ENCODE measurements at regions not wholly inside any gene's neighbourhood (a gene's known extent, or its start where the extent isn't known, plus 50 kb on each side); places are given as distances from the start of the nearest gene placed in this dataset.
"Not testable (repeated sequence)": the region's sequence is repeated elsewhere in the genome, so short reads cannot be mapped to it uniquely, and the experiment has no call there.

DNA sequence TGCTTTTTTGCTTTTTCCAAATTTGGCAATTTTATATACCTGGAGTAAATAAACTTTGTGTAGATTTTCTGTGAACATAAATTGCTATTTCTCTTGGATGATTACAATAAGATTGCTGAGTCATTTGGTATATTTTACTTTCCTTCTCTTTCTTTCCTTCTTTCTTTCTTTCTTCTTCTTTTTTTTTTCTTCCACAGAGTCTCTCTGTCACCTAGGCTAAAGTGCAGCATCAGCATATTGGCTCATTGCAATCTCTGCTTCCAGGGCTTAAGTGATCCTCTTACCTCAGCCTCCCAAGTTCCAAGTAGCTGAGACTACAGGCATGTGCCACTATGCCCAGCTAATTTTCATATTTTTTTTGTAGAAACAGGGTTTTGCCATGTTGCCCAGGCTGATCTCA is 201.2 kb upstream of the OR4C13 start:
- POLR2A ChIA-PET; FAIRE-seq; H3K36me3 ChIP-seq (replicated peaks in 1 of 2; ENCODE audit: control insufficient read depth in 1 of 2, insufficient read depth in 2 of 2, low read length in 2 of 2); CTCF ChIA-PET (ENCODE audit: low intra/inter-chr PET ratio, low total read pairs); H3K79me2 ChIP-seq (ENCODE audit: insufficient read depth, low read length); intact Hi-C loops (cut with micrococcal nuclease; ENCODE audit: unreplicated experiment); DNase-seq (ENCODE audit: low spot score); ATAC-seq; H3K27me3 ChIP-seq (ENCODE audit: control insufficient read depth in 1 of 2, insufficient read depth in 2 of 2, low read length in 2 of 2); H3K4me3 ChIP-seq (replicated peaks in 1 of 3; ENCODE audit: insufficient read depth in 1 of 3, low read depth in 2 of 3, low read length in 3 of 3); in situ Hi-C loops (cut with HindIII; ENCODE audit: extremely low pct_ligation_motif_present, low pct_unique_long_range_greater_than_20kb); H4K20me1 ChIP-seq (ENCODE audit: insufficient read depth, low read length); H3K27ac ChIP-seq (ENCODE audit: extremely low read length, insufficient read depth, low read length); H3K9ac ChIP-seq (ENCODE audit: insufficient read depth, low read depth, low read length); H3K4me1 ChIP-seq (ENCODE audit: insufficient read depth, low read length); H3K4me2 ChIP-seq (ENCODE audit: low read depth, low read length); H2AFZ ChIP-seq (ENCODE audit: low read length); BruUV-seq (replicated peaks): not testable (repeated sequence)
- peak; percentile 47 to 82 for TF ChIP-seq MAFK (conservative IDR thresholded peaks at IDR 0.05 in 1 of 2, IDR thresholded peaks at IDR 0.05 in 1 of 2; ENCODE audit: low read length in 2 of 2)
- peak; percentile 62 for TF ChIP-seq MAFF (IDR thresholded peaks at IDR 0.05; ENCODE audit: low read depth, low read length)
- H3K9me3 ChIP-seq (ENCODE audit: low read length): peaks cover 30% of the 10 kb centered on the region

DNA sequence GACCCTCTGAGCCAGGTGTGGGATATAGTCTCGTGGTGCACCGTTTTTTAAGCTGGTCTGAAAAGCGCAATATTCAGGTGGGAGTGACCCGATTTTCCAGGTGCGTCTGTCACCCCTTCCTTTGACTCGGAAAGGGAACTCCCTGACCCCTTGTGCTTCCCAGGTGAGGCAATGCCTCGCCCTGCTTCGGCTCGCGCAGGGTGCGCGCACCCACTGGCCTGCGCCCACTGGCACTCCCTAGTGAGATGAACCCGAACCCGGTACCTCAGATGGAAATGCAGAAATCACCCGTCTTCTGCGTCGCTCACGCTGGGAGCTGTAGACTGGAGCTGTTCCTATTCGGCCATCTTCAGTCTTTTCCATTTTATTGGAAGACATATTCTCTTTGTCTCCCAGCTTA is 171.4 kb upstream of the OR4C13 start:
- H3K4me1 ChIP-seq (ENCODE audit: insufficient read depth, low read length); ATAC-seq; DNase-seq (ENCODE audit: low spot score); H3K9me3 ChIP-seq (ENCODE audit: low read length); intact Hi-C loops (cut with micrococcal nuclease; ENCODE audit: unreplicated experiment); H2AFZ ChIP-seq (ENCODE audit: low read length); CTCF ChIA-PET (ENCODE audit: low intra/inter-chr PET ratio, low total read pairs); FAIRE-seq; H3K4me2 ChIP-seq (ENCODE audit: low read depth, low read length); POLR2A ChIA-PET; H4K20me1 ChIP-seq (ENCODE audit: insufficient read depth, low read length); H3K27ac ChIP-seq (ENCODE audit: extremely low read length, insufficient read depth, low read length); BruUV-seq (replicated peaks); in situ Hi-C loops (cut with HindIII; ENCODE audit: extremely low pct_ligation_motif_present, low pct_unique_long_range_greater_than_20kb); H3K4me3 ChIP-seq (replicated peaks in 1 of 3; ENCODE audit: insufficient read depth in 1 of 3, low read depth in 2 of 3, low read length in 3 of 3); H3K27me3 ChIP-seq (ENCODE audit: control insufficient read depth in 1 of 2, insufficient read depth in 2 of 2, low read length in 2 of 2); H3K9ac ChIP-seq (ENCODE audit: insufficient read depth, low read depth, low read length); H3K36me3 ChIP-seq (replicated peaks in 1 of 2; ENCODE audit: control insufficient read depth in 1 of 2, insufficient read depth in 2 of 2, low read length in 2 of 2); H3K79me2 ChIP-seq (ENCODE audit: insufficient read depth, low read length): not testable (repeated sequence)
- 50% methylated on average over 7 of the region's 20 CpGs for WGBS (ENCODE audit: low lambda C conversion rate)

- H3K4me1 ChIP-seq (ENCODE audit: insufficient read depth, low read length); BruUV-seq (replicated peaks); FAIRE-seq; H3K36me3 ChIP-seq (replicated peaks in 1 of 2; ENCODE audit: control insufficient read depth in 1 of 2, insufficient read depth in 2 of 2, low read length in 2 of 2); intact Hi-C loops (cut with micrococcal nuclease; ENCODE audit: unreplicated experiment); POLR2A ChIA-PET; CTCF ChIA-PET (ENCODE audit: low intra/inter-chr PET ratio, low total read pairs); H3K27me3 ChIP-seq (ENCODE audit: control insufficient read depth in 1 of 2, insufficient read depth in 2 of 2, low read length in 2 of 2); H3K9me3 ChIP-seq (ENCODE audit: low read length); H3K9ac ChIP-seq (ENCODE audit: insufficient read depth, low read depth, low read length); H4K20me1 ChIP-seq (ENCODE audit: insufficient read depth, low read length); H3K27ac ChIP-seq (ENCODE audit: extremely low read length, insufficient read depth, low read length); DNase-seq (ENCODE audit: low spot score); H3K4me2 ChIP-seq (ENCODE audit: low read depth, low read length); ATAC-seq; H3K79me2 ChIP-seq (ENCODE audit: insufficient read depth, low read length); H3K4me3 ChIP-seq (replicated peaks in 1 of 3; ENCODE audit: insufficient read depth in 1 of 3, low read depth in 2 of 3, low read length in 3 of 3); in situ Hi-C loops (cut with HindIII; ENCODE audit: extremely low pct_ligation_motif_present, low pct_unique_long_range_greater_than_20kb); H2AFZ ChIP-seq (ENCODE audit: low read length): not testable (repeated sequence)
- whole genome bisulfite sequencing (ENCODE audit: low lambda C conversion rate): 0% methylated on average over 1 of the region's 1 CpG
These were observed 170.2 kb upstream of the OR4C13 start for GRCh38 chr11:49782000-49782399.

DNA sequence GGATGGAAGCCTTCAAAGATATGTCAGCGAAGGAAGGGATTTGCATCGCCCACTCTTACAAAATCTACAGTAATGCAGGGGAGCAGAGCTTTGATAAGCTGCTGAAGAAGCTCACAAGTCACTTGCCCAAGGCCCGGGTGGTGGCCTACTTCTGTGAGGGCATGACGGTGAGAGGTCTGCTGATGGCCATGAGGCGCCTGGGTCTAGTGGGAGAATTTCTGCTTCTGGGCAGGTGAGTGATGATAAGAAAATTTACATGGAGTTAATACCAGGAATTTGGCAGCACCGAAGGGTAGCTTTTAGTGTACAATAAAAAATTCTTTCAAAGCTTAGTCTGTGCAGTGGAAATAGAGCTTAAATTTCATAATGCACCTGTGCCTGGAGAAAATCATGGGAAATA is 168.3 kb upstream of the OR4C13 start:
- H3K4me3 ChIP-seq (replicated peaks in 1 of 3; ENCODE audit: insufficient read depth in 1 of 3, low read depth in 2 of 3, low read length in 3 of 3); H3K36me3 ChIP-seq (replicated peaks in 1 of 2; ENCODE audit: control insufficient read depth in 1 of 2, insufficient read depth in 2 of 2, low read length in 2 of 2); DNase-seq (ENCODE audit: low spot score); H3K9me3 ChIP-seq (ENCODE audit: low read length); CTCF ChIA-PET (ENCODE audit: low intra/inter-chr PET ratio, low total read pairs); H3K9ac ChIP-seq (ENCODE audit: insufficient read depth, low read depth, low read length); H3K4me2 ChIP-seq (ENCODE audit: low read depth, low read length); H3K79me2 ChIP-seq (ENCODE audit: insufficient read depth, low read length); intact Hi-C loops (cut with micrococcal nuclease; ENCODE audit: unreplicated experiment); H4K20me1 ChIP-seq (ENCODE audit: insufficient read depth, low read length); H2AFZ ChIP-seq (ENCODE audit: low read length); H3K27me3 ChIP-seq (ENCODE audit: control insufficient read depth in 1 of 2, insufficient read depth in 2 of 2, low read length in 2 of 2); BruUV-seq (replicated peaks); POLR2A ChIA-PET; in situ Hi-C loops (cut with HindIII; ENCODE audit: extremely low pct_ligation_motif_present, low pct_unique_long_range_greater_than_20kb); ATAC-seq; H3K27ac ChIP-seq (ENCODE audit: extremely low read length, insufficient read depth, low read length); FAIRE-seq; H3K4me1 ChIP-seq (ENCODE audit: insufficient read depth, low read length): not testable (repeated sequence)
- WGBS (ENCODE audit: low lambda C conversion rate): 17% methylated on average over 4 of the region's 6 CpGs

All from HepG2 (cell line).